RWPE1 (cell line): ENCODE measurements at regions not wholly inside any gene's neighbourhood (a gene's known extent, or its start where the extent isn't known, plus 50 kb on each side); places are given as distances from the start of the nearest gene placed in this dataset.

ENCODE experiments used
- CTCF ChIA-PET: fragments of 350-600 bp; sonication (Branson Sonifier 250); formaldehyde crosslinking; extraction: SDS; loops from one replicate; lab custom pipeline; 2021; lab: Yijun Ruan, JAX
- POLR2A ChIA-PET: fragments of 400-600 bp; formaldehyde crosslinking; extraction: SDS; loops from one replicate; lab custom pipeline; 2020; ENCODE audit warnings: antibody characterized with exemption; ENCODE audit not compliant: low non-redundant PET; lab: Yijun Ruan, JAX
- DNase-seq: peaks from one replicate; pipeline ENCODE4 v3.0.0; 2012; ENCODE audit warnings: low spot score
- H3K27ac ChIP-seq: fragments of 450-650 bp; 2 replicates; pipeline ENCODE4 v1.5.1; 2017
- CTCF ChIP-seq: fragments of 450-650 bp; conservative IDR thresholded peaks from 2 replicates; pipeline ENCODE4 v1.5.1; 2017; ENCODE audit warnings: low read depth, mild to moderate bottlenecking

GRCh38 chr3:194281306-194281705, 69.8 kb downstream of the CPN2 start:
- no peak for DNase-seq
- no peak overlapping the region for H3K27ac ChIP-seq
- CTCF ChIA-PET = no interaction called here
- POLR2A ChIA-PET = no interaction called here
- no peak for TF ChIP-seq CTCF

DNA sequence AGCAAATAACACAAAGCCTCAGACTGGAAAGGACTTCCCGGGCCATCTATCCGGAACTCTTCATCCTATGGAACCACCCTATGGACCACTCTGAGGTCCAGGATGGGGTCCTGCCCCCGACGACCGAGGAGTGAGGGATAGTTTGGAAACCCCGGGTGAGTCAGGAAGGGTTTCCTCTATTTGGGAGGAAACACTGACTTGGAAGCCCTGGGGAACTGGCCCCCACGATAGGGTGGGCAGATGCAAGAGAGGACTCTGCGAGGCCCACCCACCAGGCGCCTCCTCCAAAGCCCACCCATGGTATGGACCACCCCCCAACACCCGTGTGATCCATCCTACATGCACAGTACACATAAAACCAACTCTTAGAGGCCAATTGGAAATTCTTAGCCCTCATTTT, 69.4 kb downstream of the CPN2 start:
- no peak for TF ChIP-seq CTCF
- POLR2A ChIA-PET = no interaction called here
- H3K27ac ChIP-seq = no peak overlapping the region
- CTCF ChIA-PET = no interaction called here
- DNase-seq = no peak

- DNase-seq = no peak
- POLR2A ChIA-PET = no interaction called here
- CTCF ChIA-PET = no interaction called here
- no peak for TF ChIP-seq CTCF
- H3K27ac ChIP-seq = no peak overlapping the region
Measured at GRCh38 chr3:194282436-194283122, 68.5 kb downstream of the CPN2 start.

DNA sequence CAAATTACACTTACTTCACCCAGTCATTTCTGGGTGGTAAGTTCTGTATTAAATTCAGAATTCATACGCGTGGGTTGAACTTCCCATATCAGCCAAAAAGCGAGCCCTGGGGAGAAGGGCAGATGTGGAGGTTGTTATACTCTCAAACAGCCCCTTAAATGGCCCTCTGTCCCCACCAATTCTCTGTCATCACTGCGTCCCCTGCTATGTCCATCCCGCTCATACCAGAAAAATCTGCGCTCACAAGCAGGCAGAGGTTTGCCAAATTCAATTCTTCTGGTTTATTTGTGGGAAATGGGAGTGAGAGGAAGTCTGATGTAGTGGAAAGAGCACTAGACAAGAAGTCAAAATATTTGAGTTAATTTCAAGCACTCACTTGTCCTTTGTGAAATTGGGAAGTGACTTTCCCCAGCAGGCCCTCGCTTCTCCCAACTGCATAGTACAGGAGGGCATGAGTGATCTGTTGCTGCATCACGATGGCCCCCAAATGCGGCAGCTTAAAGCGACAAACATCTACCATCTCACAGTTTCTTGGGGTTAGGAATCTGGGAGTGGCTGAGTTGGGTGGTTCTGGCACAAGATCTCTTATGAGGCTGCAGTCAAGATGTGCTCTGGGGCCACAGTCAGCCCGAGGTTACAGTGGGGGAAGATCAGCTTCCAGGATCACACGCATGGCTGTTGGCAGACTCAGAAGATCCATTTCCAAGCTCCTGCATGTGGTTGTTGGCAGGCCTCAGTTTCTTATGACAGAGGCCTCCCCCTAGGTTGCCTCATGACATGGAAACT, 67.7 kb downstream of the CPN2 start:
- POLR2A ChIA-PET = no interaction called here
- H3K27ac ChIP-seq = no peak overlapping the region
- TF ChIP-seq CTCF = no peak
- CTCF ChIA-PET = interaction anchor here (0.7 kb wide), 1 partner anchor 59 kb away, joined by 3 read pairs; no protein-coding TSS in a partner anchor
- no peak for DNase-seq

DNA sequence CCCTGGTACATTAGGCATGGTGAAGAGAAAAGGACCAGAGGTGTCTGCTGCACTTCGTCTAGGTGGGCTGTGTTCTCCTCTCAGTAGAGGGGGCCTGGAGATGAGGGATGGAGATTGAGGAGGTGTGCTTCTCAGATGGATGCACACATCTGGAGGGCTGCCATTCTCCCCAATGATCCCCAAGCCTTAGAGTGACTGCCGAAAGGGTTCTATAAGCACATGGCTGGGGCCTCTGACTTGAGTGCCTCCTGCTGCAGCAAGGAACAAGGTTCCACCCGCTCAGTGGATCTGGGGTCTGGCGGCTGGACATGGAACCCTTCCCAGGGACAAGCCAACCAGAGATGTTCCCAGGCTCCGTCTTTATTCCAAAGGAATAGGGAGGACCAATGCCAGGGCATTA, 66.8 kb downstream of the CPN2 start:
- ChIA-PET CTCF (interaction anchor here (0.7 kb wide), 1 partner anchor 60 kb away, joined by 3 read pairs; no protein-coding TSS in a partner anchor), POLR2A (no interaction called here)
- DNase-seq = no peak
- no peak for TF ChIP-seq CTCF
- no peak overlapping the region for H3K27ac ChIP-seq

GRCh38 chr3:194285024-194285849, 65.9 kb downstream of the CPN2 start:
- ChIA-PET POLR2A (no interaction called here), CTCF (interaction anchor here (0.6 kb wide), 1 partner anchor 12 kb away, joined by 5 read pairs; no protein-coding TSS in a partner anchor)
- no peak for TF ChIP-seq CTCF
- H3K27ac ChIP-seq = peak overlapping the region; percentile 72
- DNase-seq = peak; percentile 60
